ENCODE measurements at regions not wholly inside any gene's neighbourhood (a gene's known extent, or its start where the extent isn't known, plus 50 kb on each side); places are given as distances from the start of the nearest gene placed in this dataset.

- Histone ChIP-seq H3K36me3 (ENCODE audit: control insufficient read depth, insufficient read depth, low read length) (no peaks in the 10 kb centered on the region), H3K27me3 (ENCODE audit: control insufficient read depth, insufficient read depth, low read length) (no peaks in the 10 kb centered on the region), H3K4me3 (ENCODE audit: low read depth, low read length) (no peak overlapping the region)
- TF ChIP-seq, protein P1, sequence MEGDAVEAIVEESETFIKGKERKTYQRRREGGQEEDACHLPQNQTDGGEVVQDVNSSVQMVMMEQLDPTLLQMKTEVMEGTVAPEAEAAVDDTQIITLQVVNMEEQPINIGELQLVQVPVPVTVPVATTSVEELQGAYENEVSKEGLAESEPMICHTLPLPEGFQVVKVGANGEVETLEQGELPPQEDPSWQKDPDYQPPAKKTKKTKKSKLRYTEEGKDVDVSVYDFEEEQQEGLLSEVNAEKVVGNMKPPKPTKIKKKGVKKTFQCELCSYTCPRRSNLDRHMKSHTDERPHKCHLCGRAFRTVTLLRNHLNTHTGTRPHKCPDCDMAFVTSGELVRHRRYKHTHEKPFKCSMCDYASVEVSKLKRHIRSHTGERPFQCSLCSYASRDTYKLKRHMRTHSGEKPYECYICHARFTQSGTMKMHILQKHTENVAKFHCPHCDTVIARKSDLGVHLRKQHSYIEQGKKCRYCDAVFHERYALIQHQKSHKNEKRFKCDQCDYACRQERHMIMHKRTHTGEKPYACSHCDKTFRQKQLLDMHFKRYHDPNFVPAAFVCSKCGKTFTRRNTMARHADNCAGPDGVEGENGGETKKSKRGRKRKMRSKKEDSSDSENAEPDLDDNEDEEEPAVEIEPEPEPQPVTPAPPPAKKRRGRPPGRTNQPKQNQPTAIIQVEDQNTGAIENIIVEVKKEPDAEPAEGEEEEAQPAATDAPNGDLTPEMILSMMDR (IDR thresholded peaks at IDR 0.05; ENCODE audit: insufficient read depth, low read length, poor library complexity, severe bottlenecking) = no peak
- DNase-seq (ENCODE audit: low read depth) = no peak
Observed at GRCh38 chr12:114888928-114889584, 205.1 kb upstream of the TBX3 start.

DNA sequence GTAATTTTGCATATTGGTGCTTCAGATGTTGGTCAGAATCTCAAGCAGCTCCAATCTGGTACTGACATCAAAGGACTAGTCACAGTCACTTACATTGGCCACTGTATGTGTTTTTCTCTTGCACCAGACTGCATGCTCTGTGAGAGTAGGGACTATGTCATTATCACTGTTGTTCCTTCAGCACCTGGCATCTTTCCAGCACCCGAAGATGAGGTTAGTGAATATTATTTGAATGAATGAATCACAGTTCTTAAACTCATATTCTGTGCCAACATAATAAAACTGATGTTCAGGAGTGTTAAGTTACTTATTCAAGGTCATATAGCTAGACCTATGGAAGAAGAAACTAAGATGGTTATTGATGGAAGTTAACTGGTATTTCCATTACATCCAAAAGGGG lies 204.5 kb upstream of the TBX3 start:
- Histone ChIP-seq H3K27me3 (ENCODE audit: control insufficient read depth, insufficient read depth, low read length) (no peaks in the 10 kb centered on the region), H3K36me3 (ENCODE audit: control insufficient read depth, insufficient read depth, low read length) (no peaks in the 10 kb centered on the region), H3K4me3 (ENCODE audit: low read depth, low read length) (no peak overlapping the region)
- no peak for DNase-seq (ENCODE audit: low read depth)
- TF ChIP-seq, protein P1 (IDR thresholded peaks at IDR 0.05; ENCODE audit: insufficient read depth, low read length, poor library complexity, severe bottlenecking) = no peak

GRCh38 chr12:114885501-114885900 lies 201.5 kb upstream of the TBX3 start:
- H3K27me3 ChIP-seq (ENCODE audit: control insufficient read depth, insufficient read depth, low read length) = no peaks in the 10 kb centered on the region
- TF ChIP-seq, protein P1 (IDR thresholded peaks at IDR 0.05; ENCODE audit: insufficient read depth, low read length, poor library complexity, severe bottlenecking) = no peak
- H3K36me3 ChIP-seq (ENCODE audit: control insufficient read depth, insufficient read depth, low read length) = no peaks in the 10 kb centered on the region
- no peak for DNase-seq (ENCODE audit: low read depth)
- no peak overlapping the region for H3K4me3 ChIP-seq (ENCODE audit: low read depth, low read length)

DNA sequence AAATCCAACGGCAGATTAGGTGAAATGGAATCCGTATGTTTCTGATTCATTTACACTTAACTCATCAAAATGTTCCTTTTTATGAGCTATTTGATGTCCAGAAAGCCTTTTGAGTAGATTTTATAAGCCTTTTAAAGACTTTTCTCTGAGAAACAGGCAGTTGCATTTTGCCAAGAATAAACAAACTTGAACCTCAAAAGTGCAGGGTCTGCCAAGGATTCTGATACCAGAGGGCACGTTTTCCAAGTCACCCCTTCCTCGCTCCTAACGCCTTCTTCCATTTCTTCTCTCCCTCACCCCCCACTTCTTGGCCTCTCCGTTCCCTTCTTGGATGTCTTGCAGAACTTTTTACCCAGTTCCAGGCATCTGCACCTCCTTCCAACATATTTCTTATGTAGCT lies 200.6 kb upstream of the TBX3 start:
- H3K36me3 ChIP-seq (ENCODE audit: control insufficient read depth, insufficient read depth, low read length) = no peaks in the 10 kb centered on the region
- DNase-seq (ENCODE audit: low read depth) = no peak
- H3K4me3 ChIP-seq (ENCODE audit: low read depth, low read length) = no peak overlapping the region
- no peaks in the 10 kb centered on the region for H3K27me3 ChIP-seq (ENCODE audit: control insufficient read depth, insufficient read depth, low read length)
- TF ChIP-seq, protein P1 (IDR thresholded peaks at IDR 0.05; ENCODE audit: insufficient read depth, low read length, poor library complexity, severe bottlenecking) = no peak

GRCh38 chr12:114882083-114882482 lies 198.1 kb upstream of the TBX3 start:
- no peak overlapping the region for H3K4me3 ChIP-seq (ENCODE audit: low read depth, low read length)
- DNase-seq (ENCODE audit: low read depth) = no peak
- no peaks in the 10 kb centered on the region for H3K36me3 ChIP-seq (ENCODE audit: control insufficient read depth, insufficient read depth, low read length)
- no peaks in the 10 kb centered on the region for H3K27me3 ChIP-seq (ENCODE audit: control insufficient read depth, insufficient read depth, low read length)
- TF ChIP-seq, protein P1 (IDR thresholded peaks at IDR 0.05; ENCODE audit: insufficient read depth, low read length, poor library complexity, severe bottlenecking) = no peak

DNA sequence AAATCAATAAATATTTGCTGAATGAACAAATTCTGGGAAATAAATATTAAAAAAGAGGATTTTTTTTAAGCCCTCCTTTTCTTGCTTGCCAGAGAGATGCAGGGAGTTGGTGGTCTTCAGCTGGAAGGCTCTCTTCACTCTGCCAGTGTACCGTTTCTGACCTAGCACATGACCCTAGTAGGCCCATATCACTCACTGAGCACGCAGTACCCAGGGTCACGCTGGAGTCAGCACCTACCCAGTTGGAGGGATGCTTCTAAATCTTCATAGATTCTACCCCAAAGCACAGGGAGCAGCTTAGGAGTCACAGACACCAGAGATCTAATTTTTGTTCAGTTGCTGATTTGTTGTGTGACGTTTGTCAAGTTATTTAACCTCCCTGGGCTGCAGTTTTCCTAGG lies 195.4 kb upstream of the TBX3 start:
- DNase-seq (ENCODE audit: low read depth) = no peak
- Histone ChIP-seq H3K27me3 (ENCODE audit: control insufficient read depth, insufficient read depth, low read length) (no peaks in the 10 kb centered on the region), H3K4me3 (ENCODE audit: low read depth, low read length) (no peak overlapping the region), H3K36me3 (ENCODE audit: control insufficient read depth, insufficient read depth, low read length) (no peaks in the 10 kb centered on the region)
- TF ChIP-seq, protein P1 (IDR thresholded peaks at IDR 0.05; ENCODE audit: insufficient read depth, low read length, poor library complexity, severe bottlenecking) = no peak

Data from kidney epithelial cell (primary cell).